Glutamatergic neuron (in vitro differentiated cells): ENCODE measurements at regions not wholly inside any gene's neighbourhood (a gene's known extent, or its start where the extent isn't known, plus 50 kb on each side); places are given as distances from the start of the nearest gene placed in this dataset.

Source experiments
- DNase-seq: peaks from one replicate; pipeline ENCODE4 v3.0.0; 2022
- H3K27ac Mint-ChIP-seq: one replicate; pipeline ENCODE4 v1.8.0; 2020; ENCODE audit warnings: mild to moderate bottlenecking, mixed read lengths, inconsistent platforms; ENCODE audit not compliant: unreplicated experiment
- H3K27me3 Mint-ChIP-seq: one replicate; pipeline ENCODE4 v1.8.0; 2020; ENCODE audit warnings: mild to moderate bottlenecking, moderate library complexity, mixed read lengths, inconsistent platforms; ENCODE audit not compliant: unreplicated experiment
- H3K36me3 Mint-ChIP-seq: one replicate; pipeline ENCODE4 v1.8.0; 2020; ENCODE audit warnings: mild to moderate bottlenecking, mixed read lengths, inconsistent platforms; ENCODE audit not compliant: unreplicated experiment
- H3K4me1 Mint-ChIP-seq: one replicate; pipeline ENCODE4 v1.8.0; 2020; ENCODE audit warnings: mild to moderate bottlenecking, low read depth, mixed read lengths, inconsistent platforms; ENCODE audit not compliant: unreplicated experiment
- H3K4me3 Mint-ChIP-seq: one replicate; pipeline ENCODE4 v1.8.0; 2020; ENCODE audit warnings: mild to moderate bottlenecking, mixed read lengths, inconsistent platforms; ENCODE audit not compliant: unreplicated experiment
- H3K9me3 Mint-ChIP-seq: one replicate; pipeline ENCODE4 v1.8.0; 2020; ENCODE audit warnings: mild to moderate bottlenecking, moderate library complexity, mixed read lengths, inconsistent platforms; ENCODE audit not compliant: unreplicated experiment
- TF ChIP-seq, protein P1 (sequence below): fragments of 200-600 bp; sonication (generic); IDR thresholded peaks from one replicate; pipeline ENCODE4 v1.5.0; 2021; ENCODE audit not compliant: partially characterized antibody, unreplicated experiment

DNA sequence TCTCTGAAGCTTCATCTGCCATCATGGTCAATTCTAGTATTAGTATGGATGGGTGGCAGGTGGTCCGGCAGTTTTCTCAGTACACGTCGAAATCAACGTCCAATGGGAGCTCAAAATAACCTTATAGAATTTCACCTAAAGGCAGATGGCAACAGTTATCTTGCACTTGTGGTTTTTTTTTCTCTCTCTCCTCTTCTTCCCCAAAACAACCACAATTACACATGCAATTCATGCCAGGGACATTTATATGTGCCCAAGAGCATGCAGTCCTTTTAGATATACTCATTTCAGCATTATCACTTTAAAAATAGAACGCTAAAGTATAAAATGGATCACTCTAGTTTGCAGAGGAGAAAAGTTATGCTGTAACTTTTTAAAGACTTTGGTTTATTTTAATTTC is 1428.9 kb upstream of the WWC1 start:
- H3K27ac Mint-ChIP-seq, result no peak overlapping the region
- H3K4me3 Mint-ChIP-seq, result no peak overlapping the region
- H3K4me1 Mint-ChIP-seq, result peaks cover 3% of the 10 kb centered on the region
- H3K9me3 Mint-ChIP-seq, result no peaks in the 10 kb centered on the region
- no peaks in the 10 kb centered on the region for H3K27me3 Mint-ChIP-seq
- DNase-seq, result no peak
- TF ChIP-seq, protein P1, sequence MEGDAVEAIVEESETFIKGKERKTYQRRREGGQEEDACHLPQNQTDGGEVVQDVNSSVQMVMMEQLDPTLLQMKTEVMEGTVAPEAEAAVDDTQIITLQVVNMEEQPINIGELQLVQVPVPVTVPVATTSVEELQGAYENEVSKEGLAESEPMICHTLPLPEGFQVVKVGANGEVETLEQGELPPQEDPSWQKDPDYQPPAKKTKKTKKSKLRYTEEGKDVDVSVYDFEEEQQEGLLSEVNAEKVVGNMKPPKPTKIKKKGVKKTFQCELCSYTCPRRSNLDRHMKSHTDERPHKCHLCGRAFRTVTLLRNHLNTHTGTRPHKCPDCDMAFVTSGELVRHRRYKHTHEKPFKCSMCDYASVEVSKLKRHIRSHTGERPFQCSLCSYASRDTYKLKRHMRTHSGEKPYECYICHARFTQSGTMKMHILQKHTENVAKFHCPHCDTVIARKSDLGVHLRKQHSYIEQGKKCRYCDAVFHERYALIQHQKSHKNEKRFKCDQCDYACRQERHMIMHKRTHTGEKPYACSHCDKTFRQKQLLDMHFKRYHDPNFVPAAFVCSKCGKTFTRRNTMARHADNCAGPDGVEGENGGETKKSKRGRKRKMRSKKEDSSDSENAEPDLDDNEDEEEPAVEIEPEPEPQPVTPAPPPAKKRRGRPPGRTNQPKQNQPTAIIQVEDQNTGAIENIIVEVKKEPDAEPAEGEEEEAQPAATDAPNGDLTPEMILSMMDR, result no peak
- H3K36me3 Mint-ChIP-seq, result no peaks in the 10 kb centered on the region

DNA sequence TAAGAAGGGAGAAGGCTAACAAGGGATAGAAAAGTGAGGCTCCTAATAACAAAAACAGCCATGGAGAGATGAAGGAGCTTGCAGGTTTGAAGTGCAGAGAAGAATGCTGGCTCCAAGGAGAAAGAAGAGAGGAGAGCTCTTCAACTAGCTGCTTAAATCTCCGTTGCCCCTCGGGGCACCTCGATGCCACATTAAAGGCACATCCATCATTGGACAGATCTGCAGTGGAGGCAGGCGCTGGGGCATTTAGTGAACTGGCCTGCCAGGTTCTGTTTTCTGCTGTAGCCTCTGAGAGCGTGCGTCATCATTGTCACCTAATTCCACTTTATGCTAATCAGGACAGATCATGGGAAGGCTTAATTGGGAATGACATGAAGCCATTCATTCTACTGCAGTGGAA is 1426.2 kb upstream of the WWC1 start:
- Mint-ChIP-seq H3K9me3 (no peaks in the 10 kb centered on the region), H3K4me1 (peaks cover 3% of the 10 kb centered on the region), H3K36me3 (no peaks in the 10 kb centered on the region), H3K4me3 (no peak overlapping the region), H3K27me3 (no peaks in the 10 kb centered on the region), H3K27ac (no peak overlapping the region)
- no peak for DNase-seq
- TF ChIP-seq, protein P1, result no peak

DNA sequence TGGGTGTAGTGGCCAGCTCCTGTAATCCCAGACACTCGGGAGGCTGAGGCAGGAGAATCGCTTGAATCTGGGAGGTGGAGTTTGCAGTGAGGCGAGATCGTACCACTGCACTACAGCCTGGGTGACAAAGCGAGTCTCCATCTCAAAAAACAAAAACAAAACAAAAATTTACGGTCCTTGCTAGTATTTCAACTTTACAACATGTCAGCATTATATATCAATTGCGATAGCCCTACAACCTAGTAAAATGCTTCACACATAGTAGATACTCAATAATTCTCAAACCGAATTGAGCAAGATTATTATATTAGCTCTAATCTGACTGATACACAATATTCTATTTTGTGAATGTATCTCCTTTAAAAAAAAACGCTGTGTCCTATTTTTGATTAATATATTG is 1411.0 kb upstream of the WWC1 start:
- DNase-seq, result no peak
- H3K27me3 Mint-ChIP-seq, result no peaks in the 10 kb centered on the region
- H3K4me3 Mint-ChIP-seq, result no peak overlapping the region
- H3K27ac Mint-ChIP-seq, result no peak overlapping the region
- no peaks in the 10 kb centered on the region for H3K4me1 Mint-ChIP-seq
- no peaks in the 10 kb centered on the region for H3K9me3 Mint-ChIP-seq
- no peaks in the 10 kb centered on the region for H3K36me3 Mint-ChIP-seq
- TF ChIP-seq, protein P1, result no peak

DNA sequence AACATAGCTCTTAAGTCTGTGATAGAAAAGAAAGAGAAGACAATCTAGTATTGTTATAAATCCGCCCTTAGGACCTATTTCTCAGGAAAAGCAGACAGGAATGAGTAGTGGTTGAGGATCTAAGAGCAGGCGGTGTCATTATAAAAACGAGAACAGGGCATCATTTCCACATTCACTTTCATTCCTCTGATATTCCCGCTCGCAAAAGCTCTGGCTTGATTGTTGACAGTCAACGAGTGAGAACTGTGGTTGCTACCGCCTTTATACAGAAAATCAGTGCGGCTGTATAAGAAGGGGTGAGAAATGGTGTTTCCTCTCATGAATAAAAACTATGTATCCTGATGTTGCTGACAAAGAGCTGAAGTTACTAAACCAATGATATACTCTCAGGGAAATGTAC is 1409.6 kb upstream of the WWC1 start:
- TF ChIP-seq, protein P1, result no peak

DNA sequence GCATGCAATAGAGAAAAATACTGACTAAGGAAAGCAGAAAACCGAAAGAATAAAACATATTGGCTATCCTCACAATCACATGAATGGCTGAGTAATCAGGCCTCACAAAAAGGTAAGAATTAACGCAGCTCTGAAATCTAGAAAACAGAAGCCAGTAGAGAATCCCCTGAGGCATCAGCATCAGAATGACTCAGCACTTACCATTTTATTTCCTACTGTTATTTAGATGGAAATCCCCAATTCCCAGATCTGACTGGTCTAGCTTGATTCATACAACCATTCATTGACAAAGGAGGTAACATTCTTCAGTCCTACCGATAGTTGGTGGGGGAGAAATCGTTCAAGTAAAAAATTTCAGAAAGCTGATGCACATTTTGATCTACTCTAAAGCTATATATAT is 1408.4 kb upstream of the WWC1 start:
- Mint-ChIP-seq H3K36me3 (no peaks in the 10 kb centered on the region), H3K27ac (no peak overlapping the region), H3K4me3 (no peak overlapping the region), H3K27me3 (no peaks in the 10 kb centered on the region), H3K9me3 (no peaks in the 10 kb centered on the region), H3K4me1 (no peaks in the 10 kb centered on the region)
- TF ChIP-seq, protein P1, result no peak
- DNase-seq, result no peak

More for the DNA sequence above, 1409.6 kb upstream of the WWC1 start:
- no peaks in the 10 kb centered on the region for H3K4me1 Mint-ChIP-seq
- no peak overlapping the region for H3K4me3 Mint-ChIP-seq
- H3K9me3 Mint-ChIP-seq, result no peaks in the 10 kb centered on the region
- no peak for DNase-seq
- H3K27ac Mint-ChIP-seq, result no peak overlapping the region
- no peaks in the 10 kb centered on the region for H3K27me3 Mint-ChIP-seq
- H3K36me3 Mint-ChIP-seq, result no peaks in the 10 kb centered on the region
